SK-N-SH treated with all-trans-retinoic acid at 6 μM for 48 hours (cell line): ENCODE measurements at regions not wholly inside any gene's neighbourhood (a gene's known extent, or its start where the extent isn't known, plus 50 kb on each side); places are given as distances from the start of the nearest gene placed in this dataset.

Source experiments
- ATAC-seq: fragments of 200-7000 bp; cut with Tn5 transposase; 3 replicates; pipeline ENCODE4 v1.9.1; 2020; ENCODE audit warnings: mild to moderate bottlenecking, moderate library complexity
- ARNTL ChIP-seq: fragments of 450-650 bp; formaldehyde crosslinking; IDR thresholded peaks from 2 replicates; pipeline ENCODE4 v1.5.0; 2020; ENCODE audit warnings: low read depth, mild to moderate bottlenecking, moderate library complexity, borderline replicate concordance
- BACH2 ChIP-seq: fragments of 250-450 bp; sonication (Bioruptor Pico); IDR thresholded peaks from 2 replicates; pipeline ENCODE4 v1.9.0; 2021; ENCODE audit warnings: mild to moderate bottlenecking, borderline replicate concordance
- CSDC2 ChIP-seq: fragments of 250-450 bp; sonication (Bioruptor Pico); IDR thresholded peaks from 2 replicates; pipeline ENCODE4 v1.5.0; 2020; ENCODE audit warnings: mild to moderate bottlenecking, moderate library complexity
- CSRNP3 ChIP-seq: fragments of 250-450 bp; sonication (Bioruptor Pico); IDR thresholded peaks from 2 replicates; pipeline ENCODE4 v1.5.1; 2021; ENCODE audit warnings: mild to moderate bottlenecking, moderate library complexity
- ESRRG ChIP-seq: fragments of 250-450 bp; sonication (Bioruptor Pico); IDR thresholded peaks from 2 replicates; pipeline ENCODE4 v1.6.1; 2021; ENCODE audit warnings: mild to moderate bottlenecking
- GLIS3 ChIP-seq: fragments of 250-450 bp; sonication (Bioruptor Pico); IDR thresholded peaks from 2 replicates; pipeline ENCODE4 v1.5.0; 2020; ENCODE audit warnings: mild to moderate bottlenecking, moderate library complexity
- ISL1 ChIP-seq: fragments of 250-450 bp; sonication (Bioruptor Pico); IDR thresholded peaks from 2 replicates; pipeline ENCODE4 v2.1.2; 2022; ENCODE audit warnings: mild to moderate bottlenecking, moderate library complexity
- PATZ1 ChIP-seq: fragments of 250-450 bp; sonication (Bioruptor Pico); IDR thresholded peaks from 2 replicates; pipeline ENCODE4 v1.8.0; 2020; ENCODE audit warnings: mild to moderate bottlenecking, moderate library complexity, borderline replicate concordance
- POU6F1 ChIP-seq: fragments of 250-450 bp; sonication (Bioruptor Pico); IDR thresholded peaks from 2 replicates; pipeline ENCODE4 v1.8.0; 2021; ENCODE audit warnings: low read depth, mild to moderate bottlenecking, moderate library complexity, borderline replicate concordance
- PPARA ChIP-seq: fragments of 250-450 bp; sonication (Bioruptor Pico); IDR thresholded peaks from 2 replicates; pipeline ENCODE4 v1.5.0; 2020; ENCODE audit warnings: mild to moderate bottlenecking, borderline replicate concordance
- RARB ChIP-seq: fragments of 250-450 bp; sonication (Bioruptor Pico); IDR thresholded peaks from 2 replicates; pipeline ENCODE4 v1.8.0; 2021; ENCODE audit warnings: mild to moderate bottlenecking, moderate library complexity
- SNAI2 ChIP-seq: fragments of 250-450 bp; sonication (Bioruptor Pico); IDR thresholded peaks from 2 replicates; pipeline ENCODE4 v1.5.0; 2020; ENCODE audit warnings: mild to moderate bottlenecking, moderate library complexity
- TCF4 ChIP-seq: fragments of 250-450 bp; sonication (Bioruptor Pico); IDR thresholded peaks from 2 replicates; pipeline ENCODE4 v1.8.0; 2021; ENCODE audit warnings: mild to moderate bottlenecking, moderate library complexity, borderline replicate concordance
- TOX ChIP-seq: fragments of 250-450 bp; sonication (Bioruptor Pico); IDR thresholded peaks from 2 replicates; pipeline ENCODE4 v1.8.0; 2021; ENCODE audit warnings: mild to moderate bottlenecking, moderate library complexity, borderline replicate concordance
- ZFP3 ChIP-seq: fragments of 250-450 bp; sonication (Bioruptor Pico); IDR thresholded peaks from 2 replicates; pipeline ENCODE4 v1.5.0; 2020; ENCODE audit warnings: mild to moderate bottlenecking, moderate library complexity
- ZNF70 ChIP-seq: fragments of 450-650 bp; formaldehyde crosslinking; IDR thresholded peaks from 2 replicates; pipeline ENCODE4 v1.5.0; 2020; ENCODE audit warnings: mild to moderate bottlenecking, moderate library complexity
- ZNF8 ChIP-seq: fragments of 450-650 bp; formaldehyde crosslinking; IDR thresholded peaks from 2 replicates; pipeline ENCODE4 v1.5.0; 2020; ENCODE audit warnings: mild to moderate bottlenecking, moderate library complexity
- TF ChIP-seq, protein P1 (sequence below): fragments of 250-450 bp; sonication (Bioruptor Pico); IDR thresholded peaks from 2 replicates; pipeline ENCODE4 v1.5.0; 2020; ENCODE audit warnings: mild to moderate bottlenecking, moderate library complexity
- TF ChIP-seq, protein P2 (sequence below): fragments of 250-450 bp; sonication (Bioruptor Pico); IDR thresholded peaks from 2 replicates; pipeline ENCODE4 v1.5.1; 2020; ENCODE audit warnings: low read depth, mild to moderate bottlenecking, moderate library complexity

GRCh38 chr2:40545645-40546044 lies 93.8 kb upstream of the SLC8A1 start:
- TF ChIP-seq ZFP3 (CRISPR knock-in tag) = no peak
- TF ChIP-seq ISL1 = no peak
- TF ChIP-seq CSDC2 (CRISPR knock-in tag) = no peak
- TF ChIP-seq ESRRG (CRISPR knock-in tag) = no peak
- no peak for TF ChIP-seq POU6F1 (CRISPR knock-in tag)
- TF ChIP-seq RARB = no peak
- no peak for ATAC-seq

- TF ChIP-seq PPARA (CRISPR knock-in tag) (no peak), ESRRG (CRISPR knock-in tag) (no peak), RARB (no peak), POU6F1 (CRISPR knock-in tag) (no peak), ZNF70 (CRISPR knock-in tag) (no peak), SNAI2 (CRISPR knock-in tag) (no peak), GLIS3 (CRISPR knock-in tag) (no peak), CSRNP3 (CRISPR knock-in tag) (no peak), ISL1 (no peak), CSDC2 (CRISPR knock-in tag) (no peak), ZNF8 (CRISPR knock-in tag) (no peak), TCF4 (CRISPR knock-in tag) (no peak), ARNTL (CRISPR knock-in tag) (no peak), TOX (CRISPR knock-in tag) (no peak), BACH2 (CRISPR knock-in tag) (no peak), PATZ1 (CRISPR knock-in tag) (no peak)
- TF ChIP-seq, protein P1, sequence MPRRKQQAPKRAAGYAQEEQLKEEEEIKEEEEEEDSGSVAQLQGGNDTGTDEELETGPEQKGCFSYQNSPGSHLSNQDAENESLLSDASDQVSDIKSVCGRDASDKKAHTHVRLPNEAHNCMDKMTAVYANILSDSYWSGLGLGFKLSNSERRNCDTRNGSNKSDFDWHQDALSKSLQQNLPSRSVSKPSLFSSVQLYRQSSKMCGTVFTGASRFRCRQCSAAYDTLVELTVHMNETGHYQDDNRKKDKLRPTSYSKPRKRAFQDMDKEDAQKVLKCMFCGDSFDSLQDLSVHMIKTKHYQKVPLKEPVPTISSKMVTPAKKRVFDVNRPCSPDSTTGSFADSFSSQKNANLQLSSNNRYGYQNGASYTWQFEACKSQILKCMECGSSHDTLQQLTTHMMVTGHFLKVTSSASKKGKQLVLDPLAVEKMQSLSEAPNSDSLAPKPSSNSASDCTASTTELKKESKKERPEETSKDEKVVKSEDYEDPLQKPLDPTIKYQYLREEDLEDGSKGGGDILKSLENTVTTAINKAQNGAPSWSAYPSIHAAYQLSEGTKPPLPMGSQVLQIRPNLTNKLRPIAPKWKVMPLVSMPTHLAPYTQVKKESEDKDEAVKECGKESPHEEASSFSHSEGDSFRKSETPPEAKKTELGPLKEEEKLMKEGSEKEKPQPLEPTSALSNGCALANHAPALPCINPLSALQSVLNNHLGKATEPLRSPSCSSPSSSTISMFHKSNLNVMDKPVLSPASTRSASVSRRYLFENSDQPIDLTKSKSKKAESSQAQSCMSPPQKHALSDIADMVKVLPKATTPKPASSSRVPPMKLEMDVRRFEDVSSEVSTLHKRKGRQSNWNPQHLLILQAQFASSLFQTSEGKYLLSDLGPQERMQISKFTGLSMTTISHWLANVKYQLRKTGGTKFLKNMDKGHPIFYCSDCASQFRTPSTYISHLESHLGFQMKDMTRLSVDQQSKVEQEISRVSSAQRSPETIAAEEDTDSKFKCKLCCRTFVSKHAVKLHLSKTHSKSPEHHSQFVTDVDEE (CRISPR knock-in tag) = no peak
- TF ChIP-seq, protein P2, sequence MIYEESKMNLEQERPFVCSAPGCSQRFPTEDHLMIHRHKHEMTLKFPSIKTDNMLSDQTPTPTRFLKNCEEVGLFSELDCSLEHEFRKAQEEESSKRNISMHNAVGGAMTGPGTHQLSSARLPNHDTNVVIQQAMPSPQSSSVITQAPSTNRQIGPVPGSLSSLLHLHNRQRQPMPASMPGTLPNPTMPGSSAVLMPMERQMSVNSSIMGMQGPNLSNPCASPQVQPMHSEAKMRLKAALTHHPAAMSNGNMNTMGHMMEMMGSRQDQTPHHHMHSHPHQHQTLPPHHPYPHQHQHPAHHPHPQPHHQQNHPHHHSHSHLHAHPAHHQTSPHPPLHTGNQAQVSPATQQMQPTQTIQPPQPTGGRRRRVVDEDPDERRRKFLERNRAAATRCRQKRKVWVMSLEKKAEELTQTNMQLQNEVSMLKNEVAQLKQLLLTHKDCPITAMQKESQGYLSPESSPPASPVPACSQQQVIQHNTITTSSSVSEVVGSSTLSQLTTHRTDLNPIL = no peak
- ATAC-seq = no peak
Measured at GRCh38 chr2:40546439-40547191, 94.7 kb upstream of the SLC8A1 start.
